HCT116 (cell line): ENCODE measurements at regions not wholly inside any gene's neighbourhood (a gene's known extent, or its start where the extent isn't known, plus 50 kb on each side); places are given as distances from the start of the nearest gene placed in this dataset.

Experiments
- ATAC-seq: fragments of 200-7000 bp; cut with Tn5 transposase; 2 replicates; pipeline ENCODE4 v1.9.1; 2020; ENCODE audit warnings: mild to moderate bottlenecking, moderate library complexity
- BruUV-seq: library from RNA; stranded (reverse); fragments of 400-500 nt; replicated peaks from 2 replicates; lab custom pipeline; 2021; lab: Mats Ljungman, UMichigan
- CTCF ChIA-PET: fragments of 300-600 bp; sonication (Branson Sonifier 250); formaldehyde crosslinking; loops from one replicate; lab custom pipeline; 2021; ENCODE audit warnings: antibody characterized with exemption; lab: Charles Lee
- POLR2A ChIA-PET: fragments of 300-600, 350-600 bp; sonication (Branson Sonifier 250); formaldehyde crosslinking; loops from one replicate; lab custom pipeline; 2021; ENCODE audit warnings: antibody characterized with exemption; lab: Charles Lee
- RAD21 ChIA-PET, 2 experiments: fragments of 300-600 bp; sonication (Branson Sonifier 250); formaldehyde crosslinking; loops; one replicate each; lab custom pipeline; 2023; ENCODE audit warnings: low total read pairs in 2 of 2; ENCODE audit not compliant: uncharacterized antibody in 2 of 2, unreplicated experiment in 2 of 2, low non-redundant PET in 1 of 2; lab: Charles Lee
- DNase-seq: peaks from one replicate; pipeline ENCODE4 v3.0.0-alpha.2; 2010; ENCODE audit warnings: low read depth, low spot score
- H2AFZ ChIP-seq: fragments of 200-600 bp; shearing (Covaris generic), sonication (generic); 2 replicates; pipeline ENCODE4 v1.6.1; 2017; ENCODE audit warnings: low read depth, mixed run types, mixed read lengths, antibody characterized with exemption, low read length; ENCODE audit not compliant: poor library complexity, severe bottlenecking
- H3K27ac ChIP-seq: 2 replicates; pipeline ENCODE4 v1.5.1; 2012; ENCODE audit warnings: low read depth, low read length
- H3K27me3 ChIP-seq: fragments of 200-600 bp; sonication (generic); 2 replicates; pipeline ENCODE4 v1.6.1; 2016; ENCODE audit warnings: mixed run types, low read length, mixed read lengths; ENCODE audit not compliant: insufficient read depth
- H3K36me3 ChIP-seq, 2 experiments: fragments of 200-500 bp in 1 of 2; fragments of 200-600 bp in 1 of 2; sonication (Bioruptor generic) in 1 of 2; sonication (generic) in 1 of 2; 2 replicates each; pipeline versions ENCODE4 v1.5.1 to v1.6.1; 2014 to 2016; ENCODE audit warnings: low read length in 2 of 2, inconsistent platforms in 1 of 2, mixed read lengths in 1 of 2, mixed run types in 1 of 2; ENCODE audit not compliant: insufficient read depth in 2 of 2, control insufficient read depth in 1 of 2
- H3K4me1 ChIP-seq, 2 experiments: fragments of 200-600 bp in 1 of 2; sonication (generic) in 1 of 2; 2 replicates each; pipeline versions ENCODE4 v1.5.1 to v1.6.1; 2012 to 2017; ENCODE audit warnings: low read length in 2 of 2, inconsistent platforms in 1 of 2, mild to moderate bottlenecking in 1 of 2, mixed read lengths in 1 of 2, mixed run types in 1 of 2, moderate library complexity in 1 of 2; ENCODE audit not compliant: insufficient read depth in 2 of 2, control insufficient read depth in 1 of 2
- H3K4me2 ChIP-seq: fragments of 200-600 bp; sonication (generic); 2 replicates; pipeline ENCODE4 v1.6.1; 2017; ENCODE audit warnings: mixed run types, low read length, mixed read lengths
- H3K4me3 ChIP-seq, 2 experiments: fragments of 200-600 bp in 1 of 2; sonication (generic) in 1 of 2; replicated peaks in 1 of 2; 2 replicates each; pipeline ENCODE4 v1.5.1; 2011 to 2016; ENCODE audit warnings: low read length in 2 of 2, control low read depth in 1 of 2, low read depth in 1 of 2, mild to moderate bottlenecking in 1 of 2, mixed read lengths in 1 of 2, mixed run types in 1 of 2
- H3K79me2 ChIP-seq: fragments of 200-600 bp; sonication (generic); 2 replicates; pipeline ENCODE4 v1.6.1; 2017; ENCODE audit warnings: mild to moderate bottlenecking, mixed run types, low read length, moderate library complexity, mixed read lengths; ENCODE audit not compliant: insufficient read depth
- H3K9ac ChIP-seq: fragments of 200-600 bp; sonication (generic); 2 replicates; pipeline ENCODE4 v1.6.1; 2016; ENCODE audit warnings: low read length, mixed read lengths
- H3K9me2 ChIP-seq: fragments of 200-600 bp; sonication (generic), shearing (Covaris generic); 2 replicates; pipeline ENCODE4 v1.6.1; 2017; ENCODE audit warnings: mixed run types, mild to moderate bottlenecking, moderate library complexity; ENCODE audit not compliant: insufficient read depth
- H3K9me3 ChIP-seq, 2 experiments: fragments of 200-500 bp in 1 of 2; fragments of 200-600 bp in 1 of 2; sonication (Bioruptor generic) in 1 of 2; sonication (generic) in 1 of 2; 2 replicates each; pipeline ENCODE4 v1.6.1; 2014 to 2017; ENCODE audit warnings: low read length in 2 of 2, mixed read lengths in 2 of 2, inconsistent platforms in 1 of 2, low read depth in 1 of 2, mild to moderate bottlenecking in 1 of 2, mixed run types in 1 of 2, moderate library complexity in 1 of 2; ENCODE audit not compliant: control insufficient read depth in 1 of 2, insufficient read depth in 1 of 2
- H4K20me1 ChIP-seq: fragments of 200-600 bp; sonication (generic), shearing (Covaris generic); 2 replicates; pipeline ENCODE4 v1.6.1; 2017; ENCODE audit warnings: mixed run types, mild to moderate bottlenecking, moderate library complexity; ENCODE audit not compliant: insufficient read depth
- CBX3 ChIP-seq: IDR thresholded peaks from 2 replicates; pipeline ENCODE4 v1.6.1; 2012; ENCODE audit warnings: low read depth
- CEBPB ChIP-seq: IDR thresholded peaks from 2 replicates; pipeline ENCODE4 v1.6.1; 2012; ENCODE audit warnings: low read depth
- CTCF ChIP-seq, 3 experiments: fragments of 200-600 bp in 1 of 3; sonication (generic) in 1 of 3; IDR thresholded peaks in 2 of 3; conservative IDR thresholded peaks in 1 of 3; 2 replicates each; pipeline ENCODE4 v1.5.1; 2012 to 2017; ENCODE audit warnings: low read depth in 2 of 3, low read length in 2 of 3, antibody characterized with exemption in 1 of 3, borderline replicate concordance in 1 of 3, control low read depth in 1 of 3, mild to moderate bottlenecking in 1 of 3, mixed read lengths in 1 of 3, mixed run types in 1 of 3, moderate library complexity in 1 of 3; ENCODE audit not compliant: insufficient read depth in 1 of 3
- EZH2 ChIP-seq: fragments of 200-600 bp; sonication (generic); IDR thresholded peaks from 2 replicates; pipeline ENCODE4 v1.6.1; 2017; ENCODE audit warnings: antibody characterized with exemption, mixed run types
- EZH2phosphoT487 ChIP-seq: fragments of 200-600 bp; IDR thresholded peaks from 2 replicates; pipeline ENCODE4 v1.6.1; 2018; ENCODE audit warnings: antibody characterized with exemption, borderline replicate concordance
- RAD21 ChIP-seq: IDR thresholded peaks from 2 replicates; pipeline ENCODE4 v1.6.1; 2012; ENCODE audit warnings: low read depth, mild to moderate bottlenecking
- SP1 ChIP-seq: IDR thresholded peaks from 2 replicates; pipeline ENCODE4 v1.6.1; 2012; ENCODE audit warnings: low read depth
- TCF7L2 ChIP-seq: IDR thresholded peaks from 2 replicates; pipeline ENCODE4 v1.7.0; 2011; ENCODE audit warnings: borderline replicate concordance, inconsistent platforms; ENCODE audit not compliant: insufficient read depth, insufficient read length; ENCODE audit errors: extremely low read depth
- ZFX ChIP-seq: fragments of 450-650 bp; IDR thresholded peaks from 2 replicates; pipeline ENCODE4 v1.6.1; 2017
- ZNF274 ChIP-seq: fragments of 200-500 bp; sonication (Bioruptor generic); IDR thresholded peaks from 2 replicates; pipeline ENCODE4 v1.6.1; 2014; ENCODE audit warnings: mild to moderate bottlenecking, low read depth, low read length, inconsistent platforms
- intact Hi-C: fragments of 100-400 bp; cut with micrococcal nuclease; formaldehyde crosslinking; loops from 2 replicates; pipeline ENCODE4 v1.10.0; 2022
- TF ChIP-seq, protein P1 (sequence below): IDR thresholded peaks from 2 replicates; pipeline ENCODE4 v1.6.1; 2011; ENCODE audit warnings: mild to moderate bottlenecking, low read length, moderate library complexity; ENCODE audit not compliant: insufficient replicate concordance; ENCODE audit errors: extremely low read depth

- TF ChIP-seq ZNF274 (no peak), CTCF (IDR thresholded peaks at IDR 0.05 in 2 of 3, conservative IDR thresholded peaks at IDR 0.05 in 1 of 3; ENCODE audit: borderline replicate concordance in 1 of 3, insufficient read depth in 1 of 3, low read depth in 2 of 3, low read length in 2 of 3) (no peak), CEBPB (no peak), ZFX (no peak), EZH2phosphoT487 (no peak), EZH2 (no peak), RAD21 (no peak), SP1 (no peak), TCF7L2 (no peak), CBX3 (no peak)
- TF ChIP-seq, protein P1, sequence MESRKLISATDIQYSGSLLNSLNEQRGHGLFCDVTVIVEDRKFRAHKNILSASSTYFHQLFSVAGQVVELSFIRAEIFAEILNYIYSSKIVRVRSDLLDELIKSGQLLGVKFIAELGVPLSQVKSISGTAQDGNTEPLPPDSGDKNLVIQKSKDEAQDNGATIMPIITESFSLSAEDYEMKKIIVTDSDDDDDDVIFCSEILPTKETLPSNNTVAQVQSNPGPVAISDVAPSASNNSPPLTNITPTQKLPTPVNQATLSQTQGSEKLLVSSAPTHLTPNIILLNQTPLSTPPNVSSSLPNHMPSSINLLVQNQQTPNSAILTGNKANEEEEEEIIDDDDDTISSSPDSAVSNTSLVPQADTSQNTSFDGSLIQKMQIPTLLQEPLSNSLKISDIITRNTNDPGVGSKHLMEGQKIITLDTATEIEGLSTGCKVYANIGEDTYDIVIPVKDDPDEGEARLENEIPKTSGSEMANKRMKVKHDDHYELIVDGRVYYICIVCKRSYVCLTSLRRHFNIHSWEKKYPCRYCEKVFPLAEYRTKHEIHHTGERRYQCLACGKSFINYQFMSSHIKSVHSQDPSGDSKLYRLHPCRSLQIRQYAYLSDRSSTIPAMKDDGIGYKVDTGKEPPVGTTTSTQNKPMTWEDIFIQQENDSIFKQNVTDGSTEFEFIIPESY, result no peak
- Histone ChIP-seq H3K27ac (no peak overlapping the region), H4K20me1 (no peaks in the 10 kb centered on the region), H3K79me2 (no peaks in the 10 kb centered on the region), H3K4me1 (no peaks in the 10 kb centered on the region), H3K4me2 (no peak overlapping the region), H3K36me3 (no peaks in the 10 kb centered on the region), H3K9me3 (no peaks in the 10 kb centered on the region), H2AFZ (no peak overlapping the region), H3K4me3 (no peak overlapping the region), H3K27me3 (peaks cover 16% of the 10 kb centered on the region; the same call in 1 of the 2 replicates), H3K9ac (no peak overlapping the region), H3K9me2 (no peaks in the 10 kb centered on the region)
- ChIA-PET POLR2A (no interaction called here), RAD21 (no interaction called here), CTCF (no interaction called here)
- BruUV-seq, result no TSS peak
- DNase-seq (no peak), ATAC-seq (no peak)
- intact Hi-C loops, result no loop called here
Measured at GRCh38 chr20:51230727-51231126, 207.8 kb upstream of the KCNG1 start.
